ENCODE measurements at regions not wholly inside any gene's neighbourhood (a gene's known extent, or its start where the extent isn't known, plus 50 kb on each side); places are given as distances from the start of the nearest gene placed in this dataset.

DNA sequence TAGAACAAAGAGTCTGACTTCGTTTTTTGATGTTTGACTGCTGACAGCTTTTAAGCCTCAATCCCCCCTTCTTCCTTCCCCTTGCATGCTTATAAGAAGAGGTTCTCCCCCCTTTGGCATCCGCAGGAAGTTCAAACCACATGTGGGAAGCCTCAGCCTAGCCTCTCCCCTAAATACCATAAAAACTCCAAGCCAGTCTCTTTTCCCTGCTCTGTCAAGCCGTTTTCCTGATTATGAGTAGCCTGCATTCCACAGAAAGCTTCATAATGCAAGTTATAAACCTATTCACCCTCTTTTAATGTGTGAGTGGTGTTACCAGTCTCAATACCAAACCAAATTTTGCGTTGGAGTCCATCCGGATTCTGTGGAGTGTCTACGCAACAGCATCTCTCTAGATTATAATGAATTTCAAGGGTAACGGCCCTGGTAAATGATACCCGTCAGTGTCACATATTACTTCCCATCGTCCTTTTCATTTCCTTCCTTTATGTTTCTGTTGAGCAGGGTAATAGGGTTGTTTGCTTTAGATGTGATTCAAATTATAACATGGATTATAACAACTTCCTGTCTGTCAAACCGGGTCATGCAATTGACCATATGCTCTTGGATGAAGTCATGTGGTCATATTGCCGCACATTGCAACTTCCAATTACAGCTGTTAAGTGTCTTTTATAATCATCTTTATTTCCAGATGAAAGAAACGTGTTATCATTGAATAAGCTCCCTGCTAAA, 717.5 kb downstream of the RWDD3 start:
- no peak for TF ChIP-seq CTCF (IDR thresholded peaks at IDR 0.05; ENCODE audit: low read length, missing control alignments)
- H3K4me3 ChIP-seq (replicated peaks; ENCODE audit: low read depth, low read length), result no peak overlapping the region
- no peak for DNase-seq (ENCODE audit: low read depth)

GRCh38 chr1:95953015-95953414, 719.0 kb downstream of the RWDD3 start:
- no peak overlapping the region for H3K4me3 ChIP-seq (replicated peaks; ENCODE audit: low read depth, low read length)
- TF ChIP-seq CTCF (IDR thresholded peaks at IDR 0.05; ENCODE audit: low read length, missing control alignments), result peak; percentile 9
- DNase-seq (ENCODE audit: low read depth), result peak; percentile 23

DNA sequence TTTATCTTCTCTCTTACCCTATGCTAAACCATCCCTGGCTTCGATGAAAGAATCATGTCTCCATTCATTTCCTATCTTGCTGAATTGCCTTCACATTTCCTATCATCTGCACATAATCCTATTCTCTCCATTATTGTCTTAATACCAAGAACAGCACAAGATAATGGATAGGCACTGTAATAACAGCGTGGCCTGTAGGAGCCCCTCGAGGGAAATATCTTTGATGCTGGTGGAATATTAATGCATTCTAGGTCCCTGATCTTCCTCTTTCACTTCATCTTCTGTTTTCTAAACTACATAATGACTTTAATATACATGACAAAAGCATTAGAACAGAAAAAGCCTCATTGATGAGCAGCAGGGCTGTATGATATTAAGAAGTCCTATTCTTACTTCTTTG, 720.6 kb downstream of the RWDD3 start:
- DNase-seq (ENCODE audit: low read depth), result no peak
- no peak overlapping the region for H3K4me3 ChIP-seq (replicated peaks; ENCODE audit: low read depth, low read length)
- TF ChIP-seq CTCF (IDR thresholded peaks at IDR 0.05; ENCODE audit: low read length, missing control alignments), result no peak

- no peak for DNase-seq (ENCODE audit: low read depth)
- TF ChIP-seq CTCF (IDR thresholded peaks at IDR 0.05; ENCODE audit: low read length, missing control alignments), result no peak
- no peak overlapping the region for H3K4me3 ChIP-seq (replicated peaks; ENCODE audit: low read depth, low read length)
These were observed 722.2 kb downstream of the RWDD3 start for GRCh38 chr1:95956215-95956614.

DNA sequence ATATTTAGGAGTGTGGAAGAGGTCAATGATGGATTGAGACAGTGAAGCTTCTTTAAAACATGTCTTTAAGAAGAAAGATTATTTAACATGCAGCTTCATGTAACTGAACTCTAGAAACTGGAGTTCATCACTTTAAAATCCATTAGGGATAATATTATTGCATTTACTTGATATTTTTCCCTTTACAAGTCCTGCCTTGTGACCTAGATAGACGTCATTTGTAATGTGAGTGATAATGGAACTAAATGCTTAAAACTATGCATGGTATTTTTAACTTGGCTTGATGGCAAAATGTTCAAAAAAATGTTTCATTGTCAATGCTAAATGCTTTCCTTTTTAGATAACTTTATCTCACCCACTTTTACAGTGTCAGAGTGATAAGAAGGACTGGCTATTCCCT, 723.7 kb downstream of the RWDD3 start:
- H3K4me3 ChIP-seq (replicated peaks; ENCODE audit: low read depth, low read length), result no peak overlapping the region
- TF ChIP-seq CTCF (IDR thresholded peaks at IDR 0.05; ENCODE audit: low read length, missing control alignments), result no peak
- peak; percentile 11 for DNase-seq (ENCODE audit: low read depth)

DNA sequence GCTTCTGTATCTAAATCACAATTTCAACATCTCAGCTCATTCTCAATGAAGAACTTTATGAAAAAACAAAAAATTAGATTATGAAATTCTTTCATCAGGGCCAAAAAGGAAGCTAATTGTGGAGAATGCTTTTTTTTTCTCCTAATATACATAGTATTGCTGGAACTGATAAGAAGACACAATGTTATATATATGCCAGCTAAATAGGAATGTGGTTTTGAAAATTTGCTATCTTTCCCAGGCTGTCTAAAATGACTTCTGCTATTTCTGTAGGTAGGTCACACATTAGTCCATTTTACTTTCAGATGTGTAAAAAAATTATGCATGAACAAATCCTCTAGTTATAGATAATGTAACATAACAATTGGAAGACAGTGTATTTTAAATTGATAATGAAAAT, 732.9 kb downstream of the RWDD3 start:
- no peak for TF ChIP-seq CTCF (IDR thresholded peaks at IDR 0.05; ENCODE audit: low read length, missing control alignments)
- DNase-seq (ENCODE audit: low read depth), result no peak
- H3K4me3 ChIP-seq (replicated peaks; ENCODE audit: low read depth, low read length), result no peak overlapping the region

DNA sequence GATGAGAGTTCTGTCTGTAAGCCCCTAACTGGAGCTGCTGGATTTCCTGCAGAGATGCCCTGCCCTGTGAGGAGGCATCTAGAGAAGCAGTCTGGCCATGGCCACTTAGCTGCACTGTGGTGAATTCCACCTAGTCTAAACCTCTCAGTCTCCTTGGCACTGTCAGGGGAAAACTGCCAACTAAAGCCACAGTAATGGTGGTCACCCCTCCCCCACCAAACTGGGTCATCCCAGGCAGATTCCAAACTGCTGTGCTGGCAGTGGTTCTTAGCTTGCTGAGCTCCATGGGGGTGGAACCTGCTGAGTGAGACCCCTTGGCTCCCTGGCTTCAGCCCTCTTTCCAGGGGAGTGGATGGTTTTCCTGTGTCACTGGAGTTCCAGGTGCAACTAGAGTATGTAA, 740.6 kb downstream of the RWDD3 start:
- DNase-seq (ENCODE audit: low read depth), result no peak
- no peak for TF ChIP-seq CTCF (IDR thresholded peaks at IDR 0.05; ENCODE audit: low read length, missing control alignments)
- H3K4me3 ChIP-seq (replicated peaks; ENCODE audit: low read depth, low read length), result no peak overlapping the region
